GM12878 (cell line): ENCODE measurements at regions not wholly inside any gene's neighbourhood (a gene's known extent, or its start where the extent isn't known, plus 50 kb on each side); places are given as distances from the start of the nearest gene placed in this dataset.

ENCODE experiments used
- ATAC-seq: fragments of 200-7000 bp; cut with Tn5 transposase; 3 replicates; pipeline ENCODE4 v1.9.1; 2020; ENCODE audit warnings: mild to moderate bottlenecking, moderate library complexity
- BruUV-seq: library from RNA; stranded (reverse); fragments of 400-500 nt; replicated peaks from 2 replicates; lab custom pipeline; 2021; lab: Mats Ljungman, UMichigan
- CTCF ChIA-PET: fragments of 300-600 bp; sonication (Branson Sonifier 250); formaldehyde crosslinking; extraction: SDS; loops from one replicate; lab custom pipeline; 2021; ENCODE audit warnings: inconsistent platforms; lab: Yijun Ruan, JAX
- POLR2A ChIA-PET: fragments of 350-600 bp; formaldehyde crosslinking; extraction: SDS; loops from one replicate; lab custom pipeline; 2021; ENCODE audit warnings: inconsistent platforms; lab: Charles Lee
- RAD21 ChIA-PET: fragments of 300-600 bp; sonication (Branson Sonifier 250); formaldehyde crosslinking; loops from one replicate; lab custom pipeline; 2023; ENCODE audit warnings: antibody characterized with exemption; ENCODE audit not compliant: unreplicated experiment; lab: Charles Lee
- SMC1A ChIA-PET: fragments of 300-600 bp; sonication (Branson Sonifier 250); formaldehyde crosslinking; loops from one replicate; lab custom pipeline; 2023; ENCODE audit not compliant: unreplicated experiment, uncharacterized antibody; lab: Charles Lee
- DNase-seq: peaks from one replicate; pipeline ENCODE4 v3.0.0-alpha.2; 2011; ENCODE audit warnings: low read depth, low spot score
- FAIRE-seq: peaks from 3 replicates; lab custom pipeline; 2011; peaks lifted over from hg19 to GRCh38; lab: Jason Lieb, UNC
- H2AFZ ChIP-seq: 2 replicates; pipeline ENCODE4 v1.6.0; 2011; ENCODE audit warnings: low read depth, low read length, control low read depth; ENCODE audit not compliant: control insufficient read depth
- H3K27ac ChIP-seq: 2 replicates; pipeline ENCODE4 v1.5.1; 2011; ENCODE audit warnings: control low read depth; ENCODE audit not compliant: control insufficient read depth, insufficient read depth
- H3K27me3 ChIP-seq, 2 experiments: replicated peaks in 1 of 2; 2 replicates each; pipeline versions ENCODE4 v1.6.0 to v1.6.1; 2011; ENCODE audit warnings: low read length in 1 of 2; ENCODE audit not compliant: control insufficient read depth in 2 of 2, insufficient read depth in 2 of 2
- H3K36me3 ChIP-seq, 2 experiments: 2 replicates each; pipeline ENCODE4 v1.5.1; 2011; ENCODE audit warnings: low read length in 1 of 2; ENCODE audit not compliant: control insufficient read depth in 2 of 2, insufficient read depth in 2 of 2
- H3K4me1 ChIP-seq: 2 replicates; pipeline ENCODE4 v1.6.1; 2011; ENCODE audit warnings: mild to moderate bottlenecking, low read length, moderate library complexity, mixed read lengths; ENCODE audit not compliant: control insufficient read depth, insufficient read depth
- H3K4me2 ChIP-seq: 2 replicates; pipeline ENCODE4 v1.6.0; 2011; ENCODE audit warnings: control low read depth; ENCODE audit not compliant: control insufficient read depth, insufficient read depth
- H3K4me3 ChIP-seq: fragments of 200-600 bp; sonication (generic); 2 replicates; pipeline ENCODE4 v1.5.1; 2016
- H3K79me2 ChIP-seq: 2 replicates; pipeline ENCODE4 v1.6.0; 2011; ENCODE audit warnings: low read length; ENCODE audit not compliant: control insufficient read depth, insufficient read depth
- H3K9ac ChIP-seq: 2 replicates; pipeline ENCODE4 v1.8.0; 2011; ENCODE audit warnings: low read length, control low read depth, mixed read lengths; ENCODE audit not compliant: control insufficient read depth, insufficient read depth
- H3K9me3 ChIP-seq: replicated peaks from 3 replicates; pipeline ENCODE4 v1.5.1; 2011; ENCODE audit warnings: mild to moderate bottlenecking, low read length; ENCODE audit not compliant: control insufficient read depth, insufficient read depth
- H4K20me1 ChIP-seq: 2 replicates; pipeline ENCODE4 v1.6.0; 2011; ENCODE audit not compliant: control insufficient read depth, insufficient read depth
- ASH2L ChIP-seq: fragments of 300-600, 200-600 bp; sonication (generic); IDR thresholded peaks from 2 replicates; pipeline ENCODE4 v1.6.1; 2017; ENCODE audit warnings: low read depth, mild to moderate bottlenecking, borderline replicate concordance
- EED ChIP-seq: sonication (generic); IDR thresholded peaks from 2 replicates; pipeline ENCODE4 v1.6.1; 2016; ENCODE audit warnings: antibody characterized with exemption, low read depth
- EZH2 ChIP-seq: IDR thresholded peaks from 2 replicates; pipeline ENCODE4 v1.6.1; 2012; ENCODE audit warnings: low read depth, mild to moderate bottlenecking, control low read depth, inconsistent platforms, low read length, borderline replicate concordance; ENCODE audit not compliant: control insufficient read depth
- GATAD2B ChIP-seq: fragments of 450-650 bp; conservative IDR thresholded peaks from 2 replicates; pipeline ENCODE4 v1.6.1; 2017; ENCODE audit warnings: low read depth, mild to moderate bottlenecking, moderate library complexity
- KAT2A ChIP-seq: conservative IDR thresholded peaks from 2 replicates; pipeline ENCODE4 v1.6.1; 2011; ENCODE audit warnings: low read depth, low read length; ENCODE audit not compliant: control insufficient read depth
- MTA3 ChIP-seq: IDR thresholded peaks from 2 replicates; pipeline ENCODE4 v1.6.1; 2012; ENCODE audit warnings: low read length, inconsistent platforms, borderline replicate concordance
- SPI1 ChIP-seq: IDR thresholded peaks from 2 replicates; pipeline ENCODE4 v1.6.1; 2011; ENCODE audit warnings: low read depth, mild to moderate bottlenecking, low read length, moderate library complexity, borderline replicate concordance; ENCODE audit not compliant: insufficient read depth
- ZNF622 ChIP-seq: fragments of 450-650 bp; IDR thresholded peaks from 2 replicates; pipeline ENCODE4 v1.6.1; 2017; ENCODE audit warnings: mild to moderate bottlenecking, inconsistent platforms
- WGBS: methylation state at CpG from one replicate; pipeline ENCODE4 v1.1.6; 2016; ENCODE audit warnings: low lambda C conversion rate; ENCODE audit not compliant: insufficient replicate concordance, insufficient coverage; ENCODE audit errors: missing lambda C conversion rate; 5-methylcytosine and 5-hydroxymethylcytosine counted together
- in situ Hi-C: fragments of 300-500 bp; cut with MboI; formaldehyde crosslinking; loops from 9 replicates; pipeline ENCODE4 v1.14.3; 2018; ENCODE audit warnings: mixed read lengths
- intact Hi-C: fragments of 100-400 bp; cut with micrococcal nuclease; formaldehyde crosslinking; loops from one replicate; pipeline ENCODE4 v1.14.2; 2022; ENCODE audit not compliant: unreplicated experiment
- TF ChIP-seq, protein P1 (sequence below): fragments of 450-650 bp; IDR thresholded peaks from 2 replicates; pipeline ENCODE4 v1.6.1; 2018; ENCODE audit warnings: borderline replicate concordance, mild to moderate bottlenecking; ENCODE audit not compliant: partially characterized antibody

DNA sequence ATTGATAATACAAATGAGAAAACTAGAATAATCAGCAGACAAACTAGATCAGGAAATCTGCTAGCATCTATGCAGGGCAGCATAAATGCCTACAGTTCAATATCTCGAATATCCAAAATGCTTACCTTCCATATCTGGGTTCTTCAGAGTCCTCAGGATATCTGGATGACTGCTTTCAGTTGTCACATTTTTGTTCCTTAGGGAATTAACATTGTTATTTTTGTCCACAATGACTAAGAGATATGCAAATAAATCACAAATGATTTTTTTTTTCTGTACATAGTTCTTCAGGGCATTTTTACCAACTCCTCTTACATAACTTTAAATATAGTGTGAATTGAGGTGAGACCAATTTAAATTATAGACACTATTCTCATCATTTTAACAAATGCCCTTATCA lies 80.9 kb downstream of the AQP4 start:
- BruUV-seq: no TSS peak
- no peak for ATAC-seq
- POLR2A ChIA-PET: no interaction called here
- intact Hi-C loops: no loop called here
- Histone ChIP-seq H3K9ac (no peak overlapping the region), H4K20me1 (no peaks in the 10 kb centered on the region), H3K4me1 (no peaks in the 10 kb centered on the region), H3K9me3 (no peaks in the 10 kb centered on the region), H3K79me2 (no peaks in the 10 kb centered on the region), H3K4me3 (no peak overlapping the region), H2AFZ (no peak overlapping the region), H3K4me2 (no peak overlapping the region), H3K27me3 (peaks cover 0 to 2% of the 10 kb centered on the region in 2 experiments; a peak in 3 of 4 replicates), H3K27ac (no peak overlapping the region), H3K36me3 (no peaks in the 10 kb centered on the region)
- in situ Hi-C loops: no loop called here
- no peak for FAIRE-seq
- RAD21 ChIA-PET: no interaction called here
- TF ChIP-seq EED (no peak), ASH2L (no peak), MTA3 (no peak), EZH2 (no peak), GATAD2B (no peak), KAT2A (no peak), ZNF622 (no peak), SPI1 (no peak)
- TF ChIP-seq, protein P1, sequence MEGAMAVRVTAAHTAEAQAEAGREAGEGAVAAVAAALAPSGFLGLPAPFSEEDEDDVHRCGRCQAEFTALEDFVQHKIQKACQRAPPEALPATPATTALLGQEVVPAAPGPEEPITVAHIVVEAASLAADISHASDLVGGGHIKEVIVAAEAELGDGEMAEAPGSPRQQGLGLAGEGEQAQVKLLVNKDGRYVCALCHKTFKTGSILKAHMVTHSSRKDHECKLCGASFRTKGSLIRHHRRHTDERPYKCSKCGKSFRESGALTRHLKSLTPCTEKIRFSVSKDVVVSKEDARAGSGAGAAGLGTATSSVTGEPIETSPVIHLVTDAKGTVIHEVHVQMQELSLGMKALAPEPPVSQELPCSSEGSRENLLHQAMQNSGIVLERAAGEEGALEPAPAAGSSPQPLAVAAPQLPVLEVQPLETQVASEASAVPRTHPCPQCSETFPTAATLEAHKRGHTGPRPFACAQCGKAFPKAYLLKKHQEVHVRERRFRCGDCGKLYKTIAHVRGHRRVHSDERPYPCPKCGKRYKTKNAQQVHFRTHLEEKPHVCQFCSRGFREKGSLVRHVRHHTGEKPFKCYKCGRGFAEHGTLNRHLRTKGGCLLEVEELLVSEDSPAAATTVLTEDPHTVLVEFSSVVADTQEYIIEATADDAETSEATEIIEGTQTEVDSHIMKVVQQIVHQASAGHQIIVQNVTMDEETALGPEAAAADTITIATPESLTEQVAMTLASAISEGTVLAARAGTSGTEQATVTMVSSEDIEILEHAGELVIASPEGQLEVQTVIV: no peak
- DNase-seq: no peak
- SMC1A ChIA-PET: no interaction called here
- 5% methylated on average over 1 of the region's 1 CpG for WGBS
- CTCF ChIA-PET: no interaction called here
